Mucosa of descending colon (tissue), 3 donors: ENCODE measurements at regions not wholly inside any gene's neighbourhood (a gene's known extent, or its start where the extent isn't known, plus 50 kb on each side); places are given as distances from the start of the nearest gene placed in this dataset.

Experiments
- ATAC-seq: fragments of 200-7000 bp; cut with Tn5 transposase; one replicate; pipeline ENCODE4 v1.9.1; 2020; ENCODE audit warnings: mild to moderate bottlenecking, moderate library complexity
- DNase-seq, 3 donors: peaks; one replicate each; pipeline ENCODE4 v3.0.0-alpha.2; 2020
- H3K36me3 ChIP-seq: fragments of 200-600 bp; one replicate; pipeline ENCODE4 v1.8.0; 2021; ENCODE audit warnings: low read depth, mild to moderate bottlenecking
- H3K4me1 ChIP-seq: fragments of 200-600 bp; one replicate; pipeline ENCODE4 v1.8.0; 2021; ENCODE audit warnings: low read depth, mild to moderate bottlenecking
- H3K4me3 ChIP-seq: fragments of 200-600 bp; one replicate; pipeline ENCODE4 v1.8.0; 2021; ENCODE audit warnings: mild to moderate bottlenecking
- H3K9me3 ChIP-seq: fragments of 200-600 bp; one replicate; pipeline ENCODE4 v1.8.0; 2021; ENCODE audit warnings: mild to moderate bottlenecking
- intact Hi-C, 2 donors: fragments of 100-400 bp; cut with DNase I in 1 of 2; cut with micrococcal nuclease in 1 of 2; formaldehyde crosslinking; loops; one replicate each; pipeline versions ENCODE4 v1.11.0 to v1.11.1; 2022; cut with DNase I, micrococcal nuclease
- TF ChIP-seq, protein P1 (sequence below): fragments of 200-600 bp; IDR thresholded peaks from one replicate; pipeline ENCODE4 v1.8.0; 2022; ENCODE audit warnings: antibody characterized with exemption, mild to moderate bottlenecking
- donor health status: DM: no; HTN: no; CAD: no; lungs with moderate emphysema.
- donor health status: DM: no; HTN: no; CAD: no.
- donor health status: DM: no; HTN: yes; CAD: no.

DNA sequence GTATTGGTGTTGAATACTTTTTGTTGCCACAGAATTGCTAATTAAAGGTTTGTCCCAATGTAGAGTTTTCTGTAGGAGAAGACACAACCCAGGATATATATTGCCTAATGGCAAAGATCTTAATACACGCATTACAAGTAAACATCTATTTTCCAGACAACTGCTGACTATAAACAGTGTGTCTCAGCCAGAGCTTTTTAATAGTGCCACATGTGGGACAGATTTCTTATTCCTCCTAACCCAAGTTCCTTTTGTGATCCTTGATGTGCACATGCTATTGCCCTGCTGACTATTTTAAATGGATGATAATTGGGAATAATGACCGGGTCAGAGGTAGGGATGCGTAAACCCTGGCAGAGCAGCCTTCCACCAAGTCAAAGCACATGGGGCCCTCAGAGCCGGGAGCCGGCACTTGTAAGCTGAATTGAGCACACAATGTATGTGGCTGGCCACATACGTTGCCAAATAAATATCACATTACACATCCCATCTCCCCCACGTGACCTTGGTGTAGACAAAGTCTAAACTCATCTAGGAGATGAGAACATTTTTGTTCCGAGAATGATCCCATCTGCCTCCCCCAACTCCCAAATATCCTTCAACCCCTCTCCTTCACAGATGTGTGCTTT, 209.8 kb upstream of the NFIA start:
- DNase-seq = no peak
- no peaks in the 10 kb centered on the region for H3K36me3 ChIP-seq
- ATAC-seq = no peak
- TF ChIP-seq, protein P1, sequence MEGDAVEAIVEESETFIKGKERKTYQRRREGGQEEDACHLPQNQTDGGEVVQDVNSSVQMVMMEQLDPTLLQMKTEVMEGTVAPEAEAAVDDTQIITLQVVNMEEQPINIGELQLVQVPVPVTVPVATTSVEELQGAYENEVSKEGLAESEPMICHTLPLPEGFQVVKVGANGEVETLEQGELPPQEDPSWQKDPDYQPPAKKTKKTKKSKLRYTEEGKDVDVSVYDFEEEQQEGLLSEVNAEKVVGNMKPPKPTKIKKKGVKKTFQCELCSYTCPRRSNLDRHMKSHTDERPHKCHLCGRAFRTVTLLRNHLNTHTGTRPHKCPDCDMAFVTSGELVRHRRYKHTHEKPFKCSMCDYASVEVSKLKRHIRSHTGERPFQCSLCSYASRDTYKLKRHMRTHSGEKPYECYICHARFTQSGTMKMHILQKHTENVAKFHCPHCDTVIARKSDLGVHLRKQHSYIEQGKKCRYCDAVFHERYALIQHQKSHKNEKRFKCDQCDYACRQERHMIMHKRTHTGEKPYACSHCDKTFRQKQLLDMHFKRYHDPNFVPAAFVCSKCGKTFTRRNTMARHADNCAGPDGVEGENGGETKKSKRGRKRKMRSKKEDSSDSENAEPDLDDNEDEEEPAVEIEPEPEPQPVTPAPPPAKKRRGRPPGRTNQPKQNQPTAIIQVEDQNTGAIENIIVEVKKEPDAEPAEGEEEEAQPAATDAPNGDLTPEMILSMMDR = no peak
- H3K4me3 ChIP-seq = no peak overlapping the region
- H3K4me1 ChIP-seq = no peaks in the 10 kb centered on the region
- intact Hi-C loops = no loop called here
- no peaks in the 10 kb centered on the region for H3K9me3 ChIP-seq

DNA sequence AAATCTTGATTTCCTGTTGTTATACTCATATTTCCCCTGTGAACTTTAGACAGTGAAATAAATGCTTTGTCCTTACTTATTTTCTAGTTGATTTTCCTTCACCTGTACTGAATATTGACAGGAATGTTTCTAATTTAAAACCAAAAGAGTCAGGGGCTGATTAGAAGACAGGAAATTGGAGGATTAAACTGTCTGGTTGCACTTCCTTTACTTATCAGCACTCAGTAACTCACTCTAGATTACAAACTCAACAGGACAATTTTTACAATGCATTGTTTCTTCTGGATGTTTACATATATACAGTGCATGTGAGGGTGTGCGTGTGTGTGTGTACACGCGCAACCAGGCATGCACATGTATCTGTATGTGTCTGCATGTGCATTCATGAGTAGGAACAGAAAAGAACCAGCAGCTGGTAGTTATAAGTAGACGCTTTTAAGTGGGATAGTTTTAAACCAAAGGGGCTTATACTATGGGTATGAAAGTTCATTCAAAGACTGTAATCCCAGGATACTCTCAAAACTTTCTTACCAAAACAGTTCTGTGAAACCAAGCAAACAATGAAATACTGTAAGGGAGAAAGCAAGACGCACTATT, 212.0 kb upstream of the NFIA start:
- ATAC-seq = no peak

DNA sequence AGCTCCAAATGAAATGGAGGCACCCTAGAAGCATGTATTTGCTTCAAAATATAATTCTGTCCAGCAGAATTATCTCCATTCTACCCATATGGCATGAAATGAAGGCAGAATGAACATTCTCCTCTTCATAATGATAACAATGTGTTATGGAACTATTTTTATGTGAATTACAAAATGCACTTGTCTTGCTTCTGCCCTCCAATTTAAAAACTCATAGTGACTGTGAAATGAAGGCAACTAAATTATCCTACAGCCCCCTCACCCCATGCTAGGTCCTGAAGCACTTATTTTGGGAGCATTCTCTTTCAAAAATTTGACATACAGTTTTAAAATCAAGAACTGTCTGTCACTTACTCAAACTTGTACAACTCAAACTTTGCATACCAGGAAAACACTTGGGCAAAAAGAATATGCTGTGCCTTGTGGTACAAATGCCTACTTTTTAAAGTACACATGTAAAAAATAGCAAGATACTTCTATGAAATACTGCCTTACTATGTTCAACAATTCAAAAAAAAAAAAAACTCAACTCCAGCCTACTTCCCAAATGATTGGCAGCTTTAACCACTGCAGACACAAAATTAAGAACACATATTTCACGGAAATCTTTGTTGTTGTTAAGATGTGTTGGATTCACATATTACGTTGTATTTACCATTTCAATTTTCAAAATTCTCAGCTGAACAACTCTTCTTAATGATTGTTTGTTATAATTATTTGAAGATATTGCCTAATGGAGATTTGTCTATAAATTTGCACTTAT, 213.3 kb upstream of the NFIA start:
- peaks cover 9% of the 10 kb centered on the region for H3K4me1 ChIP-seq
- TF ChIP-seq, protein P1 = no peak
- ATAC-seq (no peak), DNase-seq (no peak)
- intact Hi-C loops = no loop called here
- no peaks in the 10 kb centered on the region for H3K36me3 ChIP-seq
- H3K9me3 ChIP-seq = no peaks in the 10 kb centered on the region
- no peak overlapping the region for H3K4me3 ChIP-seq

More for the DNA sequence above, 212.0 kb upstream of the NFIA start:
- DNase-seq = no peak
- H3K4me1 ChIP-seq = peaks cover 9% of the 10 kb centered on the region
- intact Hi-C loops = no loop called here
- H3K9me3 ChIP-seq = no peaks in the 10 kb centered on the region
- TF ChIP-seq, protein P1 = no peak
- no peak overlapping the region for H3K4me3 ChIP-seq
- H3K36me3 ChIP-seq = no peaks in the 10 kb centered on the region

DNA sequence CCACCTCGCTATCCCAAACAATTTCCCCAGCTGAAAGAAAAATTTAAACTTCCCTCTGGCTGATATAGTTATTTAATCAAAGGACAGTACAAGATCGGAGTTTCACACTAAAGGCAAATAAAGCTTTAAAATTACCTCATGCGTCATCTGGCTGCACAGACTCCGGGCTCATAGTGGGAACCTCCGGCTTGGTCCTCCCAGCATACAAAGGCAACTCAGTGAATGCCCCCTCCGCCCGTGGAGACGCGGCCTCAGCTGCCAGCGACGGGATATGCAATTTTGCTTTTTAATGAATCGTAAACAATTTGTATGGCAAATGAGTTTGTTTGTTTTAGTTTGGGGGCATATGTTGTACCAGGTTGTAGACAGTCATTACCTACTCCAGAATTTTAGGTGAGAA, 214.6 kb upstream of the NFIA start:
- ATAC-seq = peak; percentile 60
- H3K4me1 ChIP-seq = peaks cover 9% of the 10 kb centered on the region
- intact Hi-C loops = no loop called here

DNA sequence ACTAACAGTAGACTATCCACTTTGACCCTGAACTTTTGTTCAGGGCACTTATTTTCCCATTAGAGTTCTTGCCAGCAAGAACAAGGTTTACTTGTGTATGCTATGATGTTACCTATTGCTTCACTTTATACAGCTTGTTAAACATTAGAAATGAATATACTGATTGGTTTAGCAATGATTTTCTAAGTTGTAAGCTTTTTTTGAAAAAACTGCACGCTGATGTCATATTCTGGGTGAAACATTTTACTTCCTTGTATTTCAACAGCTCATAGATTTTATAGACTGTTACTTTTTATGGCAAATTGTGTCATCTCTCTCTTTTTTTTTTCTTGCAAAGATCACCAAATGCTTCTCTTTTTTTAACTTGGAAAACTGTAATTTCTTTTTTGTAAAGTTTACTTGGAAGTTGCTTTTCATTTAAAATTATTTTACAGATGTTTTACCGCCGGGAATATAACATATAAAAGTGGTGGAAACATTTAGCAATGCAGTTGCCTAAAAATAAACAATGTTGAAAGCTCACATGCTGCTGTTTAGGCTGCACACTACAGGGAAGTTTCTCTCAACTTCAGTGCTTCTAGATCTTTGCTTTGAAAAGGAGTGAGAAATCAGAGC, 215.3 kb upstream of the NFIA start:
- Histone ChIP-seq H3K36me3 (no peaks in the 10 kb centered on the region), H3K4me3 (no peak overlapping the region), H3K4me1 (peaks cover 9% of the 10 kb centered on the region), H3K9me3 (no peaks in the 10 kb centered on the region)
- TF ChIP-seq, protein P1 = no peak
- intact Hi-C loops = no loop called here
- DNase-seq = no peak
- peak; percentile 90 for ATAC-seq

More for the DNA sequence above, 214.6 kb upstream of the NFIA start:
- no peak overlapping the region for H3K4me3 ChIP-seq
- TF ChIP-seq, protein P1 = no peak
- peak in 1 of 3 donors; percentile 40 for DNase-seq
- no peaks in the 10 kb centered on the region for H3K9me3 ChIP-seq
- H3K36me3 ChIP-seq = no peaks in the 10 kb centered on the region
